ENCODE measurements at regions not wholly inside any gene's neighbourhood (a gene's known extent, or its start where the extent isn't known, plus 50 kb on each side); places are given as distances from the start of the nearest gene placed in this dataset.
A peak's percentile ranks its signal among the peaks of the same experiment; 100 is the strongest.

GRCh38 chr6:140752234-140752633 is 1377.8 kb upstream of the CITED2 start:
- TF ChIP-seq, protein P1, sequence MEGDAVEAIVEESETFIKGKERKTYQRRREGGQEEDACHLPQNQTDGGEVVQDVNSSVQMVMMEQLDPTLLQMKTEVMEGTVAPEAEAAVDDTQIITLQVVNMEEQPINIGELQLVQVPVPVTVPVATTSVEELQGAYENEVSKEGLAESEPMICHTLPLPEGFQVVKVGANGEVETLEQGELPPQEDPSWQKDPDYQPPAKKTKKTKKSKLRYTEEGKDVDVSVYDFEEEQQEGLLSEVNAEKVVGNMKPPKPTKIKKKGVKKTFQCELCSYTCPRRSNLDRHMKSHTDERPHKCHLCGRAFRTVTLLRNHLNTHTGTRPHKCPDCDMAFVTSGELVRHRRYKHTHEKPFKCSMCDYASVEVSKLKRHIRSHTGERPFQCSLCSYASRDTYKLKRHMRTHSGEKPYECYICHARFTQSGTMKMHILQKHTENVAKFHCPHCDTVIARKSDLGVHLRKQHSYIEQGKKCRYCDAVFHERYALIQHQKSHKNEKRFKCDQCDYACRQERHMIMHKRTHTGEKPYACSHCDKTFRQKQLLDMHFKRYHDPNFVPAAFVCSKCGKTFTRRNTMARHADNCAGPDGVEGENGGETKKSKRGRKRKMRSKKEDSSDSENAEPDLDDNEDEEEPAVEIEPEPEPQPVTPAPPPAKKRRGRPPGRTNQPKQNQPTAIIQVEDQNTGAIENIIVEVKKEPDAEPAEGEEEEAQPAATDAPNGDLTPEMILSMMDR (IDR thresholded peaks at IDR 0.05): no peak
- H3K9me3 Mint-ChIP-seq (ENCODE audit: unreplicated experiment): peaks cover 34% of the 10 kb centered on the region
- H3K27ac Mint-ChIP-seq (ENCODE audit: unreplicated experiment): no peak overlapping the region
- H3K4me3 Mint-ChIP-seq (ENCODE audit: unreplicated experiment): no peak overlapping the region
- no peak for DNase-seq (ENCODE audit: extremely low spot score, unreplicated experiment)
- no peaks in the 10 kb centered on the region for H3K27me3 Mint-ChIP-seq (ENCODE audit: unreplicated experiment)
- peaks cover 3% of the 10 kb centered on the region for H3K36me3 Mint-ChIP-seq (ENCODE audit: unreplicated experiment)
- peaks cover 4% of the 10 kb centered on the region for H3K4me1 Mint-ChIP-seq (ENCODE audit: unreplicated experiment)

- Mint-ChIP-seq H3K27me3 (ENCODE audit: unreplicated experiment) (no peaks in the 10 kb centered on the region), H3K27ac (ENCODE audit: unreplicated experiment) (no peak overlapping the region), H3K9me3 (ENCODE audit: unreplicated experiment) (peaks cover 40% of the 10 kb centered on the region), H3K4me1 (ENCODE audit: unreplicated experiment) (peaks cover 4% of the 10 kb centered on the region), H3K4me3 (ENCODE audit: unreplicated experiment) (no peak overlapping the region), H3K36me3 (ENCODE audit: unreplicated experiment) (peaks cover 3% of the 10 kb centered on the region)
- no peak for DNase-seq (ENCODE audit: extremely low spot score, unreplicated experiment)
- TF ChIP-seq, protein P1 (IDR thresholded peaks at IDR 0.05): no peak
Measured at GRCh38 chr6:140747114-140747513, 1372.7 kb upstream of the CITED2 start.

DNA sequence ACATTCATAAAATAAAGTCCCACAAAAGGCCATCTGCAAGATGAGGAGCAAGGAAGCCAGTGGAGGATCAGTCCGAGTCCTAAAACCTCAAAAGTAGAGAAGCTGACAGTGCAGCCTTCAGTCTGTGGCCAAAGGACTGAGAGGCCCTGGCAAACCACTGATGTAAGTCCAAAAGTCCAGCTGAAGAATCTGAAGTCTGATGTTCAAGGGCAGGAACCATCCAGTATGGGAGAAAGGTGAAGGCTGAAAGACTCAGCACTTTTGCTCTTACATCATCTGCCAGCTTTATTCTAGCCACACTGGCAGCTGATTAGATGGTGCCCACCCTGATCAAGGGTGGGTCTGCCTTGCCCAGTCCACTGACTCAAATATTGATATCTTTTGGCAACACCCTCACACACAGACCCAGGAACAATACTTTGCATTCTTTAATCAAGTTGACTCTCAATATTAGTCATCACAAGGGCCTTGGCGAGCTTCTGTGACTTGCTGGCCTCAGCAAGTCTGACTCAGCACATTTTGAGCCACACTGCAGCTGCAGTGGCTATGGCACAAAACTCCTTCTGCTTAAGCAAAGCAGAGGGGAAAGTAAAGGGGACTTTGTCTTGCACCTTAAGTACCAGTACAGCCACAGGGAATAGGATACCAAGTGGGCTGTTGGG is 1370.3 kb upstream of the CITED2 start:
- TF ChIP-seq, protein P1 (IDR thresholded peaks at IDR 0.05): no peak
- H3K9me3 Mint-ChIP-seq (ENCODE audit: unreplicated experiment): peaks cover 24% of the 10 kb centered on the region
- H3K36me3 Mint-ChIP-seq (ENCODE audit: unreplicated experiment): no peaks in the 10 kb centered on the region
- H3K27me3 Mint-ChIP-seq (ENCODE audit: unreplicated experiment): no peaks in the 10 kb centered on the region
- no peak overlapping the region for H3K4me3 Mint-ChIP-seq (ENCODE audit: unreplicated experiment)
- no peak for DNase-seq (ENCODE audit: extremely low spot score, unreplicated experiment)
- H3K27ac Mint-ChIP-seq (ENCODE audit: unreplicated experiment): no peak overlapping the region
- H3K4me1 Mint-ChIP-seq (ENCODE audit: unreplicated experiment): peaks cover 5% of the 10 kb centered on the region

- Mint-ChIP-seq H3K27me3 (ENCODE audit: unreplicated experiment) (no peaks in the 10 kb centered on the region), H3K9me3 (ENCODE audit: unreplicated experiment) (peaks cover 20% of the 10 kb centered on the region), H3K27ac (ENCODE audit: unreplicated experiment) (peak overlapping the region; percentile 42), H3K4me3 (ENCODE audit: unreplicated experiment) (no peak overlapping the region), H3K36me3 (ENCODE audit: unreplicated experiment) (no peaks in the 10 kb centered on the region), H3K4me1 (ENCODE audit: unreplicated experiment) (peaks cover 39% of the 10 kb centered on the region)
- TF ChIP-seq, protein P1 (IDR thresholded peaks at IDR 0.05): no peak
- no peak for DNase-seq (ENCODE audit: extremely low spot score, unreplicated experiment)
Measured at GRCh38 chr6:140736231-140736630, 1361.8 kb upstream of the CITED2 start.

DNA sequence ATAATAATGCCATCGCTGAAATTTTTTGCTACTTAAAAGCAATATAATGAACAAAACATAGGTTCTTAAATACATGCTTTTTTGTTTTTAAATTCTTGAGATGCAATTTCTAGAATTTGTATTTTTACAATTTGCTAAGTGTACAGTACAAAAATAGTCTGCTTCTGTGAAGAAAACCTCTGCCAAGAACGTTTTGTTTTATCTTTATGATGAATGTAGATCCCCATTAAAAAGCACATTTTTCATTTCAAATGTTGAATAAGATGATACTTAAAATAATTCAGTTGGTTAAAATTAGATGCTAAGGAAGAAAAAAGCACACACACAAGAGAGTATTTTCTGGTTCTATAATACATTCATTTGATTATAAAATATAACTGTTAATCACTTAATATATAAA is 1358.5 kb upstream of the CITED2 start:
- peaks cover 8% of the 10 kb centered on the region for H3K9me3 Mint-ChIP-seq (ENCODE audit: unreplicated experiment)

More for the DNA sequence above, 1358.5 kb upstream of the CITED2 start:
- TF ChIP-seq, protein P1 (IDR thresholded peaks at IDR 0.05): no peak
- no peak overlapping the region for H3K4me3 Mint-ChIP-seq (ENCODE audit: unreplicated experiment)
- H3K36me3 Mint-ChIP-seq (ENCODE audit: unreplicated experiment): no peaks in the 10 kb centered on the region
- peaks cover 49% of the 10 kb centered on the region for H3K4me1 Mint-ChIP-seq (ENCODE audit: unreplicated experiment)
- DNase-seq (ENCODE audit: extremely low spot score, unreplicated experiment): no peak
- peak overlapping the region; percentile 62 for H3K27ac Mint-ChIP-seq (ENCODE audit: unreplicated experiment)
- no peaks in the 10 kb centered on the region for H3K27me3 Mint-ChIP-seq (ENCODE audit: unreplicated experiment)

All from osteocyte (in vitro differentiated cells).